GM12891 (cell line): ENCODE measurements at regions not wholly inside any gene's neighbourhood (a gene's known extent, or its start where the extent isn't known, plus 50 kb on each side); places are given as distances from the start of the nearest gene placed in this dataset.

ENCODE experiments used
- PAX5 ChIP-seq: IDR thresholded peaks from 2 replicates; pipeline ENCODE4 v1.6.1; 2011; ENCODE audit warnings: low read length, moderate library complexity, mild to moderate bottlenecking; ENCODE audit not compliant: insufficient read depth, severe bottlenecking
- POLR2A ChIP-seq: IDR thresholded peaks from 2 replicates; pipeline ENCODE4 v1.6.1; 2011; ENCODE audit warnings: low read depth, low read length, control low read depth
- TAF1 ChIP-seq: IDR thresholded peaks from 2 replicates; pipeline ENCODE4 v1.6.1; 2011; ENCODE audit warnings: low read depth, low read length, control low read depth

- TF ChIP-seq POLR2A (no peak), TAF1 (no peak), PAX5 (no peak)
Measured at GRCh38 chr7:45259966-45260646, 102.5 kb downstream of the RAMP3 start.
